Fibroblast of skin of abdomen (primary cell): ENCODE measurements at regions not wholly inside any gene's neighbourhood (a gene's known extent, or its start where the extent isn't known, plus 50 kb on each side); places are given as distances from the start of the nearest gene placed in this dataset.
"Not testable (repeated sequence)": the region's sequence is repeated elsewhere in the genome, so short reads cannot be mapped to it uniquely, and the experiment has no call there.

Experiments used
- DNase-seq: peaks from one replicate; pipeline ENCODE4 v3.0.0-alpha.2; 2013

DNA sequence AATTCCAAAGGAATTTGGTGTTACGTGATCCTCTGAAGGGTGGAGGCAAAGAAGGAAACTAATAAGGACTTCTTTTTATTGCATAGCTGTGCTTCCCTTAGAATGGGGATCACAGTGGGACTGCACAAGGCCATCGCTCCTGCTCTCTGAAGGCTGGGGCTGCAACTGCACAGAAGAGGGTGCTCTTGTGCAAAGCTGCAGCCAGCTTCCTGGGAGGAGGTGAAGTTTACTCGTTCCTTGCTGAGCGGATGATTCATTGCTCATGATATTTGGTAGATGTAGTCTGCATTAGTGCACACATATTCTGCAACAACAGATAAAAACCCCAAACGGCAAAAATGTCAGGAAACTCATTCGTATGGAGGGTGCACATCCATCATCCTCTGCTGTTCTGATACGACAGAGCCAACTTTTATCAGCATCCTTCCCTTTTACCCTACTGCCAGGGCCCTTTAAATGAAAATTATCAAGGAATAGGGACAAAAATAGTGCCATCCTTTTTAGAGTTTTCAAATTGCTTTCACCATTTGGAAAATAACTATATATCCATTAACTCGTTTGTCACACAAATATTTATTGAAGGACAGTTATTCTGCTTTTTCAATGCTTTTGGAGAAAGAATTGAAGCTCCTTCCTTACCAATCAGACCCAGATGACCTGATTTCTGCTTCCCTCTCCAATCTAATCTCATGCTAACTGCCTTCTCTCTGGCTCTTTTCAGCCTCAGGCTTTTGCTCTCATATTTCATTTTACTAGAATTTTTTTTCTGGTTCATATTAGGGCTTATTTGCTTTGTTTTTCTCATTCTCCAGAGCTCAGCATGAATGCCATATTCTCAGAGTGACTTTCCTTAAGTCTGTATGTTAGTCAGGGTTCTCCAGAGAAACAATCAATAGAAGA, 263.6 kb downstream of the DUSP10 start:
- peak; percentile 88 for DNase-seq

DNA sequence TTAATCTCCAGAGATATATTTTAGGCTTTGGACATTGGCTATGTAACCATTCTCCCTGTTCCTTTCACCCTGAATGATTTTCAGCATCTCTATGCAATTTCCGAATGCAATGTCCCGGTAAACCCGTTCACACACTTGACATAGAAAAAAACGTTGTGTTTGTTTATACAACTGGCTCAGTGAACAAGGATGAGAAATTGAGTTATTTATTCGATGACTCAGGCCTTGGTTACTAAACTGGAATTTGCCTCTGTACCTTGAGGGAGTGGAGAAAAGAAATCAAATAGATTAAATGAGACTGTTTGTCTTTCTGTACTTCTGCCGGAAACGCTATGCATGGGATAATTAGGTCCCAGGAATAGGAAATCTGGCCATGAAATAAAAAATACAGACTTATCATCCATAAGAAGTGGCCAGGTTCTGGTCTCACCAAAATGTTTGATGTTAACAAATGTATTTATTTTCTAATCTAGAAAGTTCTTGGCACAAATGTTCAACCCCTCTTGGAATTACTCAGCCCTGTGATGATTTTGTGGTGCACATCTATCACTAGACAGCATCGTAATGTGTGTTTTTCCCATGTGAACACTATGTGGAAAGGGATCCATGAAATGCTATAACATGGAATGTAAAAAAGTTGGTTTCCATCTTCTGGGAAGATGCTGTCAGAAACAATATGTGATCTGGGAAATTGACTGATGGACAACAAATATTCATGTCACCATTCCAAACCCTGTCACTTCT, 253.9 kb downstream of the DUSP10 start:
- DNase-seq = peak; percentile 53

DNA sequence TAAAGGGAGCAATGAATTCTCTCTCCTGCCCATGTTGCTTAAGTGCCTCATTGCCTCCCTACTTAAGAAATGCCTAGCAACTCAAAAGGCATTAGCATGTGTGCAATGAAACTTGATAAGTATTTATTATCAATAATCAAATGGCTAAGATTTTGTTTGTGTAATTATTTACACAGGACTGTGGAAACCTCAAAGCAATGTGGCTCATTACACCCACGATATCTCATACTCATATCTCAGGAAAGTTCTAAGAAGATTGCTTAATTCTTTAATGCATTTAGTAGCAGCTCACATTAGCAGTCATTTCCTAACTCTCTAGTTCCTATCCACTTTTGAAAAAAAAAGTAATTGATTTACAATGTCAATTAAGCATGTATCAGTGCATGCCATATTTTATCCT, 253.3 kb downstream of the DUSP10 start:
- DNase-seq = no peak

DNA sequence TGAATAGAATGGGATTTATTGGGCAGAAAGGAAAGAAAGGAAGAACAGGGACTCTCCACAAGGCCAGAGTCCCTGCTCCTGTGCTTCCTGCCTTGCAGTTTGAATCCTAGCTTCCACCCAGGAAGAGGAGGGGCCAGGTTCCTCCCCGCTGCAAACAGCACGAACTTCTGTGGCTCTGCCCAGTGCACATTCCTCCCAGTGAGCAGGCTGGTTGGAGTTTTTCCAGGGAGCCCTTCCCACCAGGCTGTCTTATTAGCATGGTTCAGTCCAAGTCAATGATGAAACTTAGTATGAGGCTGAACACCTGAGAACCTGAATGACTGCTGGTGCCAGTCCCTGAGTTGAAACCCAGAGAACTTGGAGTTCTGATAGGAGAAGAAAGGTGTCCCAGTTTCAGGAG, 247.2 kb downstream of the DUSP10 start:
- peak; percentile 36 for DNase-seq

DNA sequence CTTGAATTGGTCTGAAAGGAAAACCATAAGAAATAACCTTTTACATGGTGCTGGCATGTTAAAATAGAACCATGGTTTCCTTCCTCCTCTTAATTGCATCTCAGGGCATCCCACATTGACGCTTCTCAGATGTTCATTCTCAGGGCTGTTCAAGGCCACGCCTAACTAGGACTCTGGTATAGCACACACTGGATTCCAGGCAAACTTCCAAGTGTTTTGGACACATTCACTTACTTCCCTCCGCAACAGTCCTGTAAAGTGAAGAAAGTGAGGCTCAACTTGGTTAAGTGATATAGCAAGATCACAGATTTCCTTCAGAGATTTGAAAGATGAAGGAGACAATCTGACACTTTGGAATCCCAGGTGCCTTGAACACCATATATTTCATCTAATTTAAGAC, 244.8 kb downstream of the DUSP10 start:
- DNase-seq = no peak

DNA sequence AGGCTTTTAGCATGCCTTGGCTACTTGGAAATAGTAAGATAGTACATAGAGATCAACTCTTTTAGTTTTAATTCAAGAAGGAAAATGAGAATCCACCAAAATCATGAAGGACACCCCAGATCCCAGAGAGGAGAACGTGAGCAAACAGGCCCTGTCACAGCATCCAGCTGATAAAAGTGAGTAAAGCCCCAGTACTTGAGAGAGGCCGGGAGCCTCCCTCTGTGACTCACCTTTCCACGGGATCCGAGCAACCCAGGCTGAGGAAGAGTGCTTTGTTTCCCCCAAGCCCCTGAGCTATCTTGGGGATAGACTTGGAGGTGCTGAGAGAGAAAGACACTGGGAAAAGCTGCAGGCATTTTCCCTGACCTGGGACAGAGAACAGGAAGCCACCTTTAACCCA, 238.6 kb downstream of the DUSP10 start:
- no peak for DNase-seq

DNA sequence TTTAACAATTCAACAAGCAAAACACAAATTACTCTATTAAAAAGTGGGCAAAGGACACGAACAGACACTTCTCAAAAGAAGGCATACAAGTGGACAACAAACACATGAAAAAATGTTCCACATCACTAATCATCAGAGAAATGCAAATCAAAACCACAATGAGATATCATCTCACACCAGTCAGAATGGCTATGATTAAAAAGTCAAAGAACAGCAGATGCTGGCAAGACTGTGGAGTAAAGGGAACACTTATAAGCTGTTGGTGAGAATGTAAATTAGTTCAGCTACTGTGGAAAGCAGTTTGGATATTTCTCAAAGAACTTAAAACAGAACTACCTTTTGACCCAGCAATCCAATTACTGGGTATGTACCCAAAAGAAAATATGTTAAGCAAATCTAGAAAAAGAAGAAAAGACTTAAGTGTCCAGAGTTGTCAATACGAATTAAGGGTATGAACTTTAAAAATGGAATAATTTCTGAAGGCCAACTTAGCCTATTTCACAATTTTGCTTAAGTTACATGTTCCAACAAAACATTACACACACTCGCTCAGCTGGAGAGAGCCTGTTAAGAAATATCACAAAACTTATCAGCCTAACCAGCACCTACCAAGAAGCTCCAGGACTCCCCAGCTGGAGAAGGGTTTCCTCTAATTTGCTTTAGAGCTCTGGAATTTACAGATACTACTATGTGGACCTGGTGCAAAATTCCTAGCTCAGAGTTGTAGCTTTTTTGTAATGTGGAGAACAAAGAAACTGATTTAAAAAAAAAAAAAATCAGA, 232.1 kb downstream of the DUSP10 start:
- no peak for DNase-seq

DNA sequence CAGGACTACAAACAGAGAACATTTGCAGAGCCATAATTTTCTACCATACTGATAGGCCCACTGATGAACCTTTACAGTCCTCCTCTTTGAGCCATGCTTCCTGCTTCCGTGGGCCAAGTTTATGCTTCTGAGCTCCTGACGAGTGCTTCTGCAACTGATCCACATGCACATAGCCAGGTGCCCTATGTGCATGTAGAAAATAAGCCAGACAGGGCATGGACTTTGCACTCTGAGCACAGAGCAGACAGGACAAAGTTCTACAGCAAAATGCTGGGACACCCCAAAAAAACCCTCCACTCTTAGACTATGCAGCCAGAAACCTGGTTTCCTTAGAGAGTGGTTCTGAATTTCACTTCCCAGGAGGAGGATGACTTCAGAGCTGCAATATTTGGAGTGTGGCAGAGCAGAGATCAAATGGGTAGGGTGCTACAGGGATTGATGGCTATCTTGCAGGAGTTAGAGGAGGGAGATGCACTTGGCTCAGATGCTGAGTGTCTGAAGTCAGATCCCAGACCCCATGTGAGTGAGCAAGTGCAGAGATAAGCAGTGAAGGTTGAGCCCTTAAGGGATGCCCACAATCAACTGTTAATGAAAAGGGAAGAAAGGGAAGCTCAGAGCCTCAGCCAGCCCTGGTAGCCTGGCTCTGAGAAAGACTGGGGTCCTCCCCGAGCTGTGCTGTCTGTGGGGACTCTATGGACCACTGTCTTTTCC, 230.9 kb downstream of the DUSP10 start:
- DNase-seq = no peak

DNA sequence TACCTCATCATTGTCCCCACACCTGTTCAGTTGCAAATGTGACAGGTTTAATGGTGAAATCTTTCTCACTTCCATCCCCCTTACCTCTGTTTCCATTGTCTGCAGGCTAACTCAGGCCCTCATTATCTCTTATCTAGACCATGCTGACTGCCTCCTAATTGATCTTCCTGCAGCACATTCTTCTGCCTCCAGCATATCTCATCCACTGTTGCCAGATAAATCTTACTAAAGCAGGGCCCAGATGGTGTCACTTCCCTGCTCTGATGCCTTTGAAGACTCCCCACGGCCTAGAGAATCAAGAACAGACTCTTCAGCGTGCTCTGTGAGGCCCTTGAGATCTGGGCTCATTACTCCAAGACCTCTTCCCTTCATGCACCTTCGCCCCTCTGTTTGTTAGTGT, 230.1 kb downstream of the DUSP10 start:
- no peak for DNase-seq

DNA sequence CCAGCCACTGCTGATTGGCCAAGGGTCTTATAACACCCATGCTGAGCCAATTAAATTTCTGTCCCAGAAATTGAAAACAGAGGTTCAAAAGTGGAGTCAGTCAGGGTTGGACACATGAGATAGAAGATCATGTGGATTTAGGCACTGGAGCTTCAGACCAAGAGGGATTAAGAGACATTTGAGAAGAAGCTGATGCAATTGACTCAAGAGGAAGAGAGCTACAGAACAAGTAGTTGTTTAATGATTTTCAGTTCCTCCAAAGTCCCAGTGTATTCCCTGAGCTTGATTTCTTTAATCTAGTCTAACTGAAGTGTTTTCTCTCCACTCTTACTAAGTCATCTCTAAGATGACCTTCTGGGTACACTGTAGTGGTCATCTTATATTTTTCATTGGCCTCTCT, 227.1 kb downstream of the DUSP10 start:
- DNase-seq = no peak

DNA sequence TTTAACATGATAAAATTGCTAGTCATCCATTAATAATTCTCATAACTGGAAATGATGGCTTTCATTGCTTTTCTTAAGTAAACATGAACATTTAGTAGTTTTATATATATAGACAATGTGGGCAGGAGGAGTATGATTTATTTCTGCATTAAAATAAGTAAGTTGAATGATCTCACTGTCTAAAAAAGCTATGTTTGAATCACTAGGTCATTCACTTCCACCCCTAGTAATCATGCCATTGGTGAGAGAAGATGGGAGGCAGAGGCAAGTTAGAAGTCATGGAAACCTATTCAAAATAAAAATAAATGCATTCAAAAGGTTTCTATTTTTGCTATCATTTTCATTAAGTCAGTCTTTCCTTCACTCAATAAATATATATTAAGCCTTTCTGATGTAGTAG, 226.4 kb downstream of the DUSP10 start:
- no peak for DNase-seq

DNA sequence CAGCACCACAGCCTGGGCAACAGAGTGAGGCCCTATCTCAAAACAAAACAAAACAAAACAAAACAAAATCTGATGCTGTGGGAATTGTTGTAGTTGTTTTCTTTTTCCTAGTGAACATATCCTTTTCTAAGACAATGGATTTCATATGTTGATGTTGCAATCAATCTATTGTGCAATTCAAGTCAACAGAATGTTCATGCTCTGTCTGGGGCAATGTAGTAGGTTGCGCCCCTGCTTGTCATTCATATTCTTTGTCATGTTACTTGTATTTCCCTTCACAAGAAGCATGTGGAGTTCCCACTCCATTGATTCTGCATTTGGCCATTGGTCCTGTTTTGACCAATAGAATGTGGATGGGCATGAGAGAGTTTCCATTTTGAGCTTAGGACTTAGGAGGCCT, 223.9 kb downstream of the DUSP10 start:
- DNase-seq = peak; percentile 29

DNA sequence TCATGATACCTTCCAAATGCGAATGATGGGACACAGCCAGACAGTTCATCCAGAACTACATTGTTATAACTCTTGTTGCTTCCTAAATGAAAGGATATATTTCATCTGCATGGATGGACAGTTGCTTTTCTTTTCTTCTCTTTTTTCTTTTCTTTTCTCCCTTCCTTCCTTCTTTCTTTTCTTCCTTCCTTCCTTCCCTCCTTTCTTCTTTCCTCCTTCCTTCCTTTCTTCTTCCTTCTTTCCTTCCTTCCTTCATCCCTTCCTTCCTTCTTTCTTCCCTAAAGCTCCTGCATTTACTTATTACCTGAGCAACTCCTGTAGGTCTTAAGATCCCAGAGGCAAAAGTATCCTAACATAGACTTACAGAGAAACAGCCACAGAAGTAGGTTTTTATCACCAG, 221.6 kb downstream of the DUSP10 start:
- DNase-seq = no peak

DNA sequence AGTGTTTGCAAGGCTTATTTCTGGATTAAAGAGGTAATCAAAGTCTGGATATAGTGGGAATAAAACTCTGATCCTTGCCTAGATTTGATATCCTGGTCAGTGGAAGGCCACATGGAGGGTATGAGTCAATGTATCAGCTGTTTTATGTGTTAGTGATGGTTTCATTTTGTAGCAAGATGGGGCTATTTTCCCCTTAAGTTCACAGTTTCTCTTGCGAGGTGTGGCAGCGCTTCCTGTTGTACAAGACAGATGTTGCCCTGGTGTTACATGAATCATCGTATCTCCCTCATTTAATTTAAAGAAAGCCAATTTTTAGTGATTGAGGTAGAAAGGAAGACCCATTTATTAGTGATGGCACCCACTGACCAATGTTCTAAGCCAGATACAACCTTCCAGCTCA, 220.2 kb downstream of the DUSP10 start:
- no peak for DNase-seq

DNA sequence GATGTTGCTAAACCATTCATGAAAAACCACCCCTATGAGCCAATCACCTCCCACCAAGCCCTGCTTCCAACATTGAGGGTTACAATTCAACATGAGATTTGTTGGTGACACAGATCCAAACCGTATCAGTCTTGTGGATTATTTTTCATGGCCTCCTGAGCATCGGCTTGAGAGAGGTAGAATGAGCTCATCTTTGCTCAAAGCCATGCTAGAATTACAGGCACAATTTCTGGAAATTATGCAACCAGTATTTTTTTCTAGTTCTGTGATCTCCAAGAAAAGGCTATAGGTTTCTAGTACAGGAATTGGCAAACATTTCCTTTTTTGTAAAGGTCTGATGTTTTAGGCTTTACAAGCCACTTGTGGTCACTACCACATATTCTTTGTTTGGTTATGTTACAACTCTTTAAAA, 219.4 kb downstream of the DUSP10 start:
- peak; percentile 33 for DNase-seq

DNA sequence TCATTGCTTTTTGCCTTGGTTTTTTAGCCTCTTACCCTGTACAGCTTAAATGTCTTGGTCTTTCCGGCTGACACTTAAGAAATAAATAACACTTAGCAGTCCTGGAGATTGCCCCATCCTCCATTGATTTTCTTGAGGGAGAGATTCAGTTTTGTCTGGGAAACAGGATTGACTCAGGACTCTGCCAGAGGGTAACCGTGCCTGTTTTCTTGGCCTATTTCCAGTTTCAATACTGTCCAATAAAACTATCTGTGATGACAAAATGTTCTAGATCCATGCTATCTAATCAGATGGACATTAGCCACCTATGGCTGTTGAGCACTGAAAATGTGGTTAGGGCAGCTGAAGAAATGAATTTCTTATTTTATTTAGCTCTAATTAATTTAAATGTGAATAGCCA, 216.1 kb downstream of the DUSP10 start:
- no peak for DNase-seq

DNA sequence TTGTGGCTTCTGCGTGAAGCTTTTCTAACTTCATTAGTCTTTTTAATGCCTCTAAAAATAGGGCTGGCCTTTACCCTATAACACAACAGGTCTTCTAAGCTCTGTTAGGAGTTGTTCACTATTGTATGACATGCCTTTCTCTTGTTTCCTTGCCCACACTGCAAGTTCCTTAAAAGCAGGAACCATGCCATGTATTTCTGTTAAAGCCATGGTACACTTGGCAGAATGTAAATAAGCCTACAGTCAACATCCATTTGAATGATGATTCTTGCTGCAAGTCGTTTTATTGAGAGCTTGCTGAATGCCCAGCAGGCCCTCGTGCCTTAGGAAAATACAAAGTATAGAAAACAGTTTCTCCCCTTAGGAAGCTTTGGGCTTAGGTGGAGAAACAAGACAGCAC, 214.6 kb downstream of the DUSP10 start:
- DNase-seq = no peak

DNA sequence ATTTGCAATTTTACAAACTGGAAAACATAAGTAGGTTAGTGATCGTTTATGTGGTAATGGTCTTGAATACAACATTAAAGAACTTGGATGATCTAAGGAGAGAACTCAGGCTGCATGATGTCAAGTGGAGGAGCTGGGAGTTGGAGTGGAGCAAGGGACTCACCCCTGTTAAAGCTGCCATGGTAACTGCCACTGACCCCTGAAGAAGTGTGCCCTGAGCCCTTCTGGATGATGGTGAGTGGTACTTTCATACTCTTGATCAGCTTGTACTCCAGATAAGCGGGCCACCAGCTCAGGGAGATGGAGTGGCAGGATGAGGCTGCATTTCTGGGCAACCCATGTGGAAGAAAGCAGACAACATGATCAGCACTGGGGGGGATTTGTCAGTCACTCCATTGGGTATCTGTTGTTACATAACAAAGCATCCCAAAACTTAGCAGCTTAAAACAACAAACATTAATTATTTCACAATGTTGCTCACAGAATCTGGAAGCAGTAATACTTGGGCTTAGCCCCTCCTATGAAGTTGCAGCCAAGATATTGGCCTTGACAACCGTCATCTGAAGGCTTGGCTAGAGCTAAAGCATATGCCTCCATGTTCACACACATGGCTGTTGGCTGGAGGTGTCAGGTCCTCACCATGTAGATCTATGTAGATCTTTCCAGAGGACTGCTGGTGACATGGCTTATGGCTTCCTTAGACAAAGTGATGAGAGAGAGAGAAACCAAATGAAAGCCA, 213.8 kb downstream of the DUSP10 start:
- no peak for DNase-seq

DNA sequence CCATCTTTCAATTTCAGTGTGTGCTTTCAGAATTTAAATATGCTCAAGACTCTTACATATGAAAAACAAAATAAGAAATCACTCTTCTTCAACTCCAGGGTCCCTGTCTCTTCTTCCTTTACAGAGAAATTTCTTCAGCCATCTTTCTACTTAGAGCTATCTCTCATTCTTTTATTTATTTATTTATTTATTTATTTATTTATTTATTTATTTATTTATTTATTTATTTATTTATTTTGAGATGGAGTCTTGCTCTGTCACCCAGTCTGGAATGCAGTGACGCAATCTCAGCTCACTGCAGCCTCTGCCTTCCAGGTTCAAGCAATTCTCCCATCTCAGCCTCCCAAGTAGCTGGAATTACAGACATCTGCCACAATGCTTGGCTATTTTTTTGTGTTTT, 211.7 kb downstream of the DUSP10 start:
- DNase-seq = not testable (repeated sequence)

DNA sequence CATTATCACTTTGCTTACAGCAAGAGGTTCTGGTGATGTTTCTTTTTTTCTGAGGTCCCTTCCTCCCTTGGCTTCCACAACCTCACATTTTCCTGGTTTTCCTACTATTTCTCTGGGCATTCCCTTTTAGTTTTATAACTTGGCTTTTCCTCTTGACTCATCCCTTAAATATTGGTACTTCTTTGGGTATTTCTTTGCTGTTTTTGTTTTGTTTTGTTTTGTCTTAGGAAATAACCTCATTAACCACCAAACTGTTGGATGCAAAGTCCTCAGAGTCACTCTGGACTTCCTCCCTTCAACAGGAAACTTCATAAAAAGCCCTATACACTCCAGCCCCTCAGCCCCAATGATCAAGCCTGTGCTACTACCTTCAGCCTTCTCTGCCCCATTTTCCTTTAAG, 211.1 kb downstream of the DUSP10 start:
- DNase-seq = no peak

DNA sequence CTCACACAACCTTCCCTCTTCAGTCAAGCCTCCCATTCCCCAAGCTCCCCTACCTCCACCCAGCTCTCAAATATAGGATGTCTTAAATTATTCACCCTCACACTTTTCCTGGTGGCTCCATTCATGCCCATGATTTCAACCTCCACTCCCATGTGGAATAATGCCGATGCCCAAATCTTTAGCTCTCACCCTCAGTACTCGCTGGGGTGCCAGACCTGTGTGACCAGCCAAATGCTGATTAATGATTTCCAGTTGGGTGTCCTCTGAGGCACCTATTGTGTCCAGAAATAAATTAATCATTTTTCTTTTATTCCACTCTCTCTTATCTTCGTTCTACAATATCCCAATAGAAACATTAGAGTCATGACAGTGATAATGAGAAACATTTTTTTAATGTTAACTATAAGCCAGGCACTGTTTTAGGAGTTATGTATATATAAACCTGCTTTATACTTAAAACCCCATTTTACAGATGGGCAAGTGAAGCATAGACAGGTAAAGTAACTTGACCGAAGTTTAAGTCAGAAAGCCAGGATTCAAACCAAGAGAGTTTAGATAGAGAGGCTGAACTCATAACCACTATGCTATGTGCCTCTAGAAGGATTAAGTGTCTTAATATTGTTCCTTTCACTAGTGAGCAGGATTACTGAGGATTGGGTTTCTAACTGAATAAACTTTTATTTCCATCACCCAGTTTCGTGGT, 209.7 kb downstream of the DUSP10 start:
- no peak for DNase-seq
